SK-N-MC (cell line): ENCODE measurements at regions not wholly inside any gene's neighbourhood (a gene's known extent, or its start where the extent isn't known, plus 50 kb on each side); places are given as distances from the start of the nearest gene placed in this dataset.

Experiments
- DNase-seq: peaks from one replicate; pipeline ENCODE4 v3.0.0-alpha.2; 2011; ENCODE audit warnings: low read depth, low spot score
- H3K27ac ChIP-seq: fragments of 200-600 bp; sonication (generic); 2 replicates; pipeline ENCODE4 v1.5.1; 2016; ENCODE audit warnings: mixed run types
- H3K36me3 ChIP-seq: fragments of 200-600 bp; sonication (generic); 2 replicates; pipeline ENCODE4 v1.6.1; 2017; ENCODE audit warnings: antibody characterized with exemption, low read length, mixed read lengths; ENCODE audit not compliant: insufficient read depth
- H3K4me3 ChIP-seq: fragments of 200-600 bp; sonication (generic); 2 replicates; pipeline ENCODE4 v1.5.1; 2016
- H3K9ac ChIP-seq: fragments of 200-600 bp; sonication (generic); 2 replicates; pipeline ENCODE4 v1.8.0; 2017; ENCODE audit warnings: mixed run types, mixed read lengths; ENCODE audit not compliant: insufficient read length
- H3K9me3 ChIP-seq: fragments of 200-600 bp; sonication (generic); 2 replicates; pipeline ENCODE4 v1.6.1; 2017; ENCODE audit warnings: low read depth, mild to moderate bottlenecking, antibody characterized with exemption, low read length, moderate library complexity, mixed read lengths
- EZH2 ChIP-seq: fragments of 200-600 bp; sonication (generic); IDR thresholded peaks from one replicate; pipeline ENCODE4 v1.6.1; 2017; ENCODE audit warnings: antibody characterized with exemption
- FOXP2 ChIP-seq: optimal IDR thresholded peaks from 2 replicates; pipeline ENCODE3; 2011; ENCODE audit warnings: mild to moderate bottlenecking, moderate library complexity; ENCODE audit not compliant: insufficient read depth; ENCODE audit errors: extremely low read length, control extremely low read depth
- POLR2AphosphoS5 ChIP-seq: IDR thresholded peaks from 2 replicates; pipeline ENCODE4 v1.6.1; 2012; ENCODE audit warnings: mild to moderate bottlenecking, low read depth, low read length, borderline replicate concordance

DNA sequence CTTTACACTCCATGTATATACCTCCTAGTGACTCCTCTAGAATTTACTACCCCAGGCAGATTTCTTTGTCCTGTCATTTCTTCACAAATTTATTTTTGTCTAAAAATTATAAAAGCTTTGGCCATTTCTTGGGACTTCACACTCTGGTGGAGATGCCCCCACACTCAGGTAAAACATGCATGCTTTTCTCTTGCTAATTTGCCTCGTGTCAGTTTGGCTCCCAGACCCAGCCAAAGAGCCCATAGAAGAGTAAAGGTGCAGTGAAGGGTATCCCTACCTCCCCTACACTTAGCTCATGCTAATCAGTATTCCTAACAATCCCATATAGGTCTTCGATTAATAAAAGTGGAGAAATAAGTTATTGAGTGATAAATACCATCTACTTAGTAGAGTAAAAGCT, 256.5 kb upstream of the KRR1 start:
- Histone ChIP-seq H3K4me3 (no peak overlapping the region), H3K9me3 (no peaks in the 10 kb centered on the region), H3K9ac (no peak overlapping the region), H3K27ac (no peak overlapping the region), H3K36me3 (no peaks in the 10 kb centered on the region)
- no peak for DNase-seq
- TF ChIP-seq EZH2, result no peak
- no peak for TF ChIP-seq POLR2AphosphoS5
- TF ChIP-seq FOXP2, result no peak

DNA sequence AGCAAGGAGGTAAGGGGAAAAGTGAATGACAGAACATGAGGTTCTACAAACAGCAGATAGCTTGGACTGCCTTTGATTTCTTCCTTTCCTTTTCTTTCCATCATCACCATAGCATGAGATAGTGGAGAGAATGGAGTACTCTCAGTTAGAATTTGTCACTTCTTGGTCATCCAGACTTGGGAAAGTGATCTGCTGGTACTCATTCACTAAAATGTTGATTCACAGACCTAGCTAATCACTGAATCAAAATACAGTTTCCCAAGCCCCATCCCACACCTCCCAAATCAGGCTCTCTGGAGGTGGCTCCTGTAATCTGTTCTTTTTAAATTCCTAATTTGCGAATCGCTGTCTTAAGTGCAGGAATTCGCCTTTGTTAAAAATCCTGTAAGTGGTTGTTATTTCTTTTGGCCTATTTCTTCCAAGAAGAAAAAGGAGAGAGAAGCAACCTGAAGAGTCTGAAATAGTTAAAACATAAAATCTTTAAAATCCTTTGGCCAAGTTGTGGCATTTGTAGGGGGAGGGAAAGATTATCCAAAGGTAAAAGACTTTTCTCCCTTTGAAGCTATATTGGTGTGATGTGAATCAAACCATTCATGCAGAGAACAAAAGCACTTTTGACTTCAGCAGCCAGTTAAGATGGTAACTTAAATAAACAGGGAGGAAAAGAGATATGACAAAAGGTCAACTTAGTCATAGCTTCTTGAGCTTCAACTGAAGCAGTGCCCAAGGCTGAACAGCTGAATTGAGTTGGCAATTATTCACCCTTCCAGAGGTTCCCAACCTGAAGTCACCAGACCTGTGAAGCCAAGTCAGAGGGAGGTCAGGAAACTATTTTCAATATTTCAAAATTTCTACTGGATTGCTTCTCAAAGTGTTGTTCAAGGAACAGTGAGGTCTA, 255.1 kb upstream of the KRR1 start:
- DNase-seq, result no peak
- no peak for TF ChIP-seq POLR2AphosphoS5
- TF ChIP-seq FOXP2, result no peak
- no peak for TF ChIP-seq EZH2
- no peaks in the 10 kb centered on the region for H3K36me3 ChIP-seq
- no peak overlapping the region for H3K9ac ChIP-seq
- no peak overlapping the region for H3K4me3 ChIP-seq
- no peaks in the 10 kb centered on the region for H3K9me3 ChIP-seq
- no peak overlapping the region for H3K27ac ChIP-seq

DNA sequence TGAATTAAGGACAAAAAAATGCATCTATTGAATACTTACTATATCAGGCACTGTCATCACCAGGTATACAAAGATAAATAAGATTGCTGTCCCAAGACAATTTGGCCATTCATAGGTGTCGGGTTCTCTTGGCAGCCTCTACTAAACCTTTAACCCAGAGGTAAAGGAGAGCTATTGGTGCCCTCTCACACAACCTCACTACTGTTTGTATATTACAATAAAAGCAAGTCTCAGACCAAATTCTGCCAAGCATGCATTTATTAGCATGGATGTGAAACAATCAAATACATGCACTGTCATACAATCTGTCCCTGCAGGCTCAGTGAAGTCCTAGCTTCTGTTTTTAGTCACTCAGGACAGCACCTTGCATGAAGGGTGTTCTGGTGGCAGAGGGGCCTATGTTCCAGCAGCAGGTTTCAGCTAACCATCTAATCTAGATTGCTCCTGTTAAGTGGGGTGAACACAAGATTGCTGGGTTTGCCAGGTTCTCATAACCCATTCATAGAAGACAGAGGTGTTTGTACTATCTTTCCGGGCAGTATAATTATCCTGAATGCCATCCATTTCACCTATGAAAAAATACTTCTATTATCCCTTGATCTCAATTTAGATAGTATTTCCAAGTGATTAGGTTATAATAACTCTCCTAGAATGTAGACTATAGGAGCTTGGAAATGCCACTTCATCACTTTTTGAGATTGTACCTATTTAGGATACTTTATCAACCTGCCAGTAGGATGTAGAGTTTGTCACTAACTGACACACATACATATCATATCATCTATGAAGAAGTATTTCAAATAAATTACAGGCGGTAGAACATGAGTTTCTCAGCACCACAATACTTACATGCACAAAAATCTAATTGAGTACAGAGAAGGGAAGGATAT, 254.0 kb upstream of the KRR1 start:
- no peak overlapping the region for H3K27ac ChIP-seq
- no peak for DNase-seq
- no peak overlapping the region for H3K4me3 ChIP-seq
- H3K9ac ChIP-seq, result no peak overlapping the region
- no peak for TF ChIP-seq EZH2
- no peak for TF ChIP-seq FOXP2
- TF ChIP-seq POLR2AphosphoS5, result no peak
- H3K36me3 ChIP-seq, result no peaks in the 10 kb centered on the region
- no peaks in the 10 kb centered on the region for H3K9me3 ChIP-seq

DNA sequence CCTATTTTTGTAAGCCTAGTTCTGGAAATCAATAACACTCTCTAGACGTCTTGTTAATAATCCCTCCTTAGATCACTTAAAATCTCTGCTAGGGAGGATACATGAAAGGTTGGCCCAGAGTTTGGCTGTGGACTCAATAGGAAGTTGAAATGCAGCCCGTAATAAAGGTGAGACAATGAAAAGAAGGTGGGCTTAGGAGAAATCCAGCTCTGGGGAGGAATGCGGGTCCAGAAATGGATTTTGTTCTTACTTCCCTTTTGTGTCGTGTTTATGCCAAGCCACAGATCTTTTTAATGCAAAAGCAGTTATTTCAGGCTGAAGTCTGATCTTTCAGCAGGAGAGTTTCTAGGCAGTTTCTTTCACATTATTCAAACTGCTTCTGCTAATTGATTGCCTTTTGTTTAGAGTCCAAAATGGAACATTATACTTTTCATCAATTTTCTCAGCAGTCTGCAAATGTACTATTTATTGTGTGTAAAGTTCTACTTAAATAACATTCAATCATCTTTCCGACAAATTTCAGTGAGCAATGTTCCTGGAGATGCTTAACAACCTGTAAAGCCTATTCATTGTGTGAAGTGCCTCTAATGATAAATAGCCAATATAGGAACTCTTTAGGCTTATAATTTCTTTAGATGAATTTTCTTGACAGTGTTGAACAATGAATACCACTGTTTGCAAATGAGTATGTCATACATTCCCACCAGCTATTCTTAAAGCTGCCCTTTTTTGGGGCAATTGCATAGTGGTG, 252.9 kb upstream of the KRR1 start:
- TF ChIP-seq POLR2AphosphoS5, result no peak
- no peak for TF ChIP-seq FOXP2
- TF ChIP-seq EZH2, result no peak
- DNase-seq, result no peak
- H3K4me3 ChIP-seq, result no peak overlapping the region

DNA sequence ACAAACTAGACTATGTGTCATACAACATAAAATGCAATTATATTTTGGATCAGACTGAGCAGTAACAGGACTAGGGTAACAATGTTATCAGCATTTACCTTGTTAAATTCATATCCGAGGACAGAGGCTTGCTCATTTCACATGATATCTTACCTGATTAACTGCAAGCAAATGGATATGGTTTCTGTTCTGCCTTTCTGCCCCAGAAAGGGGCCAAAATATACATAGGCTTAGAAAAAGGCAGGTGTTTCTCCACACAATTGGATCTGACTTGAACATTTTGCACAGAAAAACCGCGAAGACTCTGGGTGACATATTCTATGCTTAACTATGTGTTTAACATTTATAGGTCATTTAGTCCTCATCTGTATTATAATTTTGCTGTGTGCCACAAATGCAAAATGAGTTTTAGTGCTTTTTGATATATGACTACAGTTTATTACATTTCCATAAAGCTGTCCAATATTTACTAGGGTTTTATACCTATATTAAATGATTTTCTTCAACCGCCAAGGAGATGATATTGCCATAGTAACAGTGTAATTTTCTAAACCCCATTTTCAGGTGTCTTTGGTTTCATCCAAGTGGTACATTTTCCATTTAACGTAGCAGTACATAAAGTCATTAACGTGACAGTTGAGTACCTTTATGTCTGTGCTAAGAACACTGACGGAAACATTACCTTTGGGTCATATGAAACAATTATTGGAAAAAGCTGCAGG, 249.3 kb upstream of the KRR1 start:
- no peak overlapping the region for H3K4me3 ChIP-seq
- H3K36me3 ChIP-seq, result no peaks in the 10 kb centered on the region
- H3K9me3 ChIP-seq, result no peaks in the 10 kb centered on the region
- H3K9ac ChIP-seq, result no peak overlapping the region
- no peak for DNase-seq
- TF ChIP-seq POLR2AphosphoS5 (no peak), FOXP2 (no peak), EZH2 (no peak)
- H3K27ac ChIP-seq, result no peak overlapping the region

More for the DNA sequence above, 252.9 kb upstream of the KRR1 start:
- H3K27ac ChIP-seq, result no peak overlapping the region
- H3K36me3 ChIP-seq, result no peaks in the 10 kb centered on the region
- H3K9me3 ChIP-seq, result no peaks in the 10 kb centered on the region
- H3K9ac ChIP-seq, result no peak overlapping the region

DNA sequence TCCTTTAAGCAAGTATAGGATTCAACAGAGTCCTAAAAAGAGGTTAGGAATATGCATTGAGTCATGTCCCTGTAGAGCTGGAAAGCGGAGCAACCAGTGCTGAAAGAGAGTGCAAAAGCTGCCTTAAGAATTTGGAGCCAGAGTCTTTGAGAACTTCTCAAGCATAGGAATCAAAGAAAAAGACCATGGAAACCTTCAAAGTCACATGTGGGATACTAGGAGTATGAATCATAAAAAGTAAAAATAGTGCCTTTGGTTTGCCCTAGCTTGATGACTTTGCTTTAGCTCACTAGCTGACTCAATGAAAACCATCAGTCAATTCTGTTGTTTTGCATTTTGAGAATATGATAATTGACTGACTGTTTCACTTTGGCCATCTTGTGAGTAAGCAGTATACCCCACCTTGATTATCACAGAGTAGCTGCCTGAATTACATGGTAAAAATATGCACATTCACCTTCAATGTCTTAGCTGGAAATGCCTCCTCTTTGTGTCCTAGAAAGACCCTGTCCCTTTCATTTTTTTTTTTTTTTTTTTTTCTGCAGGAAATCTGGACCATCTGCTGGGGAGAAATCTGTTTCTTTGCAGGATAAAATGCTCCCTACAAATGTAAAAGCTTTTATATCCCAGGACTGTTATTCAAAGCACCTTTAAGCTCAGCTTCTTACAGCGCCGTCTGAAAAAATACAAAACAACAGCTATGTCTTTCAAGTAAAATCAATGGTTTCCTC, 248.6 kb upstream of the KRR1 start:
- no peak overlapping the region for H3K27ac ChIP-seq
- no peak for DNase-seq

DNA sequence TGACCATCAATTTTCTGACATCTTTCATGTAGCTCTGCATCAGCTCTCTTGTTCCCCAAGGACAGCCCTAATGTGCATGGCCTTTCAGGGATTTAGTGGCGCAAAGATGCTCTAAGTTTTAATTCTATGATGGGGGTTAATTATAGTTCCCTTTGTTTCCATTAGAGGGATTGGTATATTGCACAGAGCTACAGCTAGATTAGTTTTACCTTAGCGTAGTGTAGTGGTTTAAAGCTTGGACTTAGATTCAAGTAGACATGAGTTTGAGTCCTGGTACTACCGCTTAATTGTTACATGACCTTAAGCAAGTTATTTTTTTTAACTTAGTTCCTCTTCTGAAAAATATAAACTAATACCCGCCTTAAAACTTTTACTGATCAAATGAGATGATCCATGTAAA, 247.8 kb upstream of the KRR1 start:
- no peak overlapping the region for H3K9ac ChIP-seq
- H3K27ac ChIP-seq, result no peak overlapping the region
- DNase-seq, result no peak
- H3K4me3 ChIP-seq, result no peak overlapping the region
- H3K36me3 ChIP-seq, result no peaks in the 10 kb centered on the region
- no peak for TF ChIP-seq EZH2
- TF ChIP-seq FOXP2, result no peak
- no peak for TF ChIP-seq POLR2AphosphoS5
- no peaks in the 10 kb centered on the region for H3K9me3 ChIP-seq

More for the DNA sequence above, 248.6 kb upstream of the KRR1 start:
- Histone ChIP-seq H3K9me3 (no peaks in the 10 kb centered on the region), H3K9ac (no peak overlapping the region), H3K4me3 (no peak overlapping the region), H3K36me3 (no peaks in the 10 kb centered on the region)
- TF ChIP-seq POLR2AphosphoS5, result no peak
- no peak for TF ChIP-seq FOXP2
- TF ChIP-seq EZH2, result no peak
